ENCODE measurements at regions not wholly inside any gene's neighbourhood (a gene's known extent, or its start where the extent isn't known, plus 50 kb on each side); places are given as distances from the start of the nearest gene placed in this dataset.

DNA sequence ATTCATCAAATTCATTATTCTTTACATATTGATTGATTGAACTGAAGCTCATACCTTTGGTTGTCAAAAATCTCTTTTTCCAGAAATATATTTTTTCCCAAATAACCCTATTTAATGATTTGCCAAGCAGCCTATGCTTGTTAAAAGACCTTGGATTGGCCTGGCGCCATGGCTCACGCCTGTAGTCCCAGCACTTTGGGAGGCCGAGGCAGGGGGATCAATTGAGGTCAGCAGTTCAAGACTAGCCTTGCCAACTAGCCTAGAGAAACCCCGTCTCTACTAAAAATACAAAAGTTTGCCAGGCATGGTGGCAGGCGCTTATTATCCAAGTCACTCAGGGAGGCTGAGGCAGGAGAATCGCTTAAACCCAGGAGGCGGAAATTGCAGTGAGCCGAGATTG lies 165.1 kb upstream of the MGAT4C start:
- Histone ChIP-seq H3K4me2 (replicated peaks; ENCODE audit: extremely low read depth, low read length, poor library complexity, severe bottlenecking) (no peak overlapping the region), H3K9ac (ENCODE audit: insufficient read depth, low read length, poor library complexity, severe bottlenecking) (no peak overlapping the region), H3K27ac (ENCODE audit: low read depth in 1 of 2, low read length in 2 of 2) (no peak overlapping the region), H3K79me2 (ENCODE audit: insufficient read depth, low read length) (no peaks in the 10 kb centered on the region), H3K36me3 (replicated peaks in 1 of 2; ENCODE audit: control insufficient read depth in 1 of 2, insufficient read depth in 2 of 2, low read length in 2 of 2) (no peaks in the 10 kb centered on the region), H3K27me3 (ENCODE audit: control insufficient read depth in 2 of 2, insufficient read depth in 2 of 2, low read length in 2 of 2) (no peaks in the 10 kb centered on the region), H3K4me3 (replicated peaks in 1 of 3; ENCODE audit: low read depth in 2 of 3, low read length in 3 of 3) (no peak overlapping the region), H3K4me1 (ENCODE audit: control insufficient read depth in 1 of 2, insufficient read depth in 2 of 2, low read length in 2 of 2) (no peaks in the 10 kb centered on the region), H4K20me1 (ENCODE audit: insufficient read depth, low read length) (no peaks in the 10 kb centered on the region), H3K9me3 (replicated peaks in 1 of 2; ENCODE audit: control insufficient read depth in 1 of 2, insufficient read depth in 1 of 2, low read length in 2 of 2) (peaks cover 0 to 4% of the 10 kb centered on the region in 2 donors), H2AFZ (ENCODE audit: insufficient read depth, low read depth, low read length, poor library complexity, severe bottlenecking) (no peak overlapping the region)
- H3K27ac Mint-ChIP-seq, result no peak overlapping the region
- no peak overlapping the region for H3K4me3 Mint-ChIP-seq
- WGBS (ENCODE audit: insufficient coverage), result 82% methylated on average over 5 of the region's 8 CpGs
- H3K27me3 Mint-ChIP-seq (ENCODE audit: low read depth in 3 of 3), result no peaks in the 10 kb centered on the region
- TF ChIP-seq, protein P1, sequence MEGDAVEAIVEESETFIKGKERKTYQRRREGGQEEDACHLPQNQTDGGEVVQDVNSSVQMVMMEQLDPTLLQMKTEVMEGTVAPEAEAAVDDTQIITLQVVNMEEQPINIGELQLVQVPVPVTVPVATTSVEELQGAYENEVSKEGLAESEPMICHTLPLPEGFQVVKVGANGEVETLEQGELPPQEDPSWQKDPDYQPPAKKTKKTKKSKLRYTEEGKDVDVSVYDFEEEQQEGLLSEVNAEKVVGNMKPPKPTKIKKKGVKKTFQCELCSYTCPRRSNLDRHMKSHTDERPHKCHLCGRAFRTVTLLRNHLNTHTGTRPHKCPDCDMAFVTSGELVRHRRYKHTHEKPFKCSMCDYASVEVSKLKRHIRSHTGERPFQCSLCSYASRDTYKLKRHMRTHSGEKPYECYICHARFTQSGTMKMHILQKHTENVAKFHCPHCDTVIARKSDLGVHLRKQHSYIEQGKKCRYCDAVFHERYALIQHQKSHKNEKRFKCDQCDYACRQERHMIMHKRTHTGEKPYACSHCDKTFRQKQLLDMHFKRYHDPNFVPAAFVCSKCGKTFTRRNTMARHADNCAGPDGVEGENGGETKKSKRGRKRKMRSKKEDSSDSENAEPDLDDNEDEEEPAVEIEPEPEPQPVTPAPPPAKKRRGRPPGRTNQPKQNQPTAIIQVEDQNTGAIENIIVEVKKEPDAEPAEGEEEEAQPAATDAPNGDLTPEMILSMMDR (IDR thresholded peaks at IDR 0.05), result no peak
- intact Hi-C loops (cut with micrococcal nuclease), result no loop called here
- H3K4me1 Mint-ChIP-seq, result no peaks in the 10 kb centered on the region
- DNase-seq, result no peak
- no peaks in the 10 kb centered on the region for H3K36me3 Mint-ChIP-seq
- peaks cover 0 to 4% (median 3%) of the 10 kb centered on the region in 7 donors for H3K9me3 Mint-ChIP-seq

DNA sequence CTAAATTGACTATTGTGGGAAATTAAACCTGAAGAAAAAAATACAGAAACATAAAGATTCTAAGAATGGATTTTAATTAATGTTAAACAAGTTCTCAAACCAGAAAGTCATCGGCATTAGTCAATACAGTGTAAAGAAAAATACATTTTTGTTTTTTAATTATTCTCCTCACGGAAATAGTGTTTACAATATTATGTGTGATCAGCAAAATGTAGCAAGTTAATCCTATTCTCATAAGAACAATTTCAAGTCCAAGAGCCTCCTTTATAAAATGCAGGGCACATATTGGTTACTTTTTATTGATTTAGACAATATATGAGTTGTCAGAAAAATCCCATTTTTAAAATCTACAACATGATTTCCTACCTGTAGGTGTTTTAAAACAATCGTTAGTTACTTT lies 158.0 kb upstream of the MGAT4C start:
- intact Hi-C loops (cut with micrococcal nuclease), result no loop called here
- no peaks in the 10 kb centered on the region for H3K36me3 Mint-ChIP-seq
- no peak overlapping the region for H3K27ac Mint-ChIP-seq
- Histone ChIP-seq H4K20me1 (ENCODE audit: insufficient read depth, low read length) (no peaks in the 10 kb centered on the region), H3K79me2 (ENCODE audit: insufficient read depth, low read length) (no peaks in the 10 kb centered on the region), H3K9ac (ENCODE audit: insufficient read depth, low read length, poor library complexity, severe bottlenecking) (no peak overlapping the region), H3K4me3 (replicated peaks in 1 of 3; ENCODE audit: low read depth in 2 of 3, low read length in 3 of 3) (no peak overlapping the region), H3K36me3 (replicated peaks in 1 of 2; ENCODE audit: control insufficient read depth in 1 of 2, insufficient read depth in 2 of 2, low read length in 2 of 2) (no peaks in the 10 kb centered on the region), H3K27me3 (ENCODE audit: control insufficient read depth in 2 of 2, insufficient read depth in 2 of 2, low read length in 2 of 2) (no peaks in the 10 kb centered on the region), H3K9me3 (replicated peaks in 1 of 2; ENCODE audit: control insufficient read depth in 1 of 2, insufficient read depth in 1 of 2, low read length in 2 of 2) (peaks cover 16 to 28% of the 10 kb centered on the region in 2 donors), H3K27ac (ENCODE audit: low read depth in 1 of 2, low read length in 2 of 2) (no peak overlapping the region), H2AFZ (ENCODE audit: insufficient read depth, low read depth, low read length, poor library complexity, severe bottlenecking) (no peak overlapping the region), H3K4me2 (replicated peaks; ENCODE audit: extremely low read depth, low read length, poor library complexity, severe bottlenecking) (no peak overlapping the region), H3K4me1 (ENCODE audit: control insufficient read depth in 1 of 2, insufficient read depth in 2 of 2, low read length in 2 of 2) (no peaks in the 10 kb centered on the region)
- TF ChIP-seq, protein P1 (IDR thresholded peaks at IDR 0.05), result no peak
- no peaks in the 10 kb centered on the region for H3K4me1 Mint-ChIP-seq
- peaks cover 0 to 19% (median 7%) of the 10 kb centered on the region in 7 donors for H3K9me3 Mint-ChIP-seq
- H3K4me3 Mint-ChIP-seq, result no peak overlapping the region
- DNase-seq, result no peak
- no CpG with 5 or more reads among the region's 3 CpGs for WGBS (ENCODE audit: insufficient coverage)
- H3K27me3 Mint-ChIP-seq (ENCODE audit: low read depth in 3 of 3), result peaks cover 0 to 1% (median 0%) of the 10 kb centered on the region in 3 donors

All from CD14-positive monocyte (primary cell).